Large intestine (tissue), 3 donors: ENCODE measurements at regions not wholly inside any gene's neighbourhood (a gene's known extent, or its start where the extent isn't known, plus 50 kb on each side); places are given as distances from the start of the nearest gene placed in this dataset.

ENCODE experiments used
- DNase-seq, 2 donors: peaks; one replicate each; pipeline versions ENCODE4 v3.0.0 to v3.0.0-alpha.2; 2013
- H3K27ac ChIP-seq: one replicate; pipeline ENCODE4 v1.5.1; 2013; ENCODE audit warnings: low read length
- H3K27me3 ChIP-seq: 2 replicates; pipeline ENCODE4 v1.6.1; 2013; ENCODE audit warnings: low read length; ENCODE audit not compliant: control insufficient read depth, insufficient read depth
- H3K36me3 ChIP-seq: 2 replicates; pipeline ENCODE4 v1.6.1; 2013; ENCODE audit warnings: low read length; ENCODE audit not compliant: control insufficient read depth, insufficient read depth
- H3K4me1 ChIP-seq: one replicate; pipeline ENCODE4 v1.6.1; 2013; ENCODE audit warnings: low read length; ENCODE audit not compliant: control insufficient read depth, insufficient read depth
- H3K4me3 ChIP-seq: one replicate; pipeline ENCODE4 v1.5.1; 2013; ENCODE audit warnings: low read length
- H3K9me3 ChIP-seq: one replicate; pipeline ENCODE4 v1.6.1; 2013; ENCODE audit warnings: mild to moderate bottlenecking, low read depth, low read length, moderate library complexity; ENCODE audit not compliant: control insufficient read depth
- WGBS: methylation state at CpG from one replicate; pipeline ENCODE4 v1.1.5; 2013; ENCODE audit warnings: low lambda C conversion rate; ENCODE audit not compliant: insufficient coverage; 5-methylcytosine and 5-hydroxymethylcytosine counted together

GRCh38 chr10:4201866-4202825 lies 417.1 kb upstream of the KLF6 start:
- no peaks in the 10 kb centered on the region for H3K9me3 ChIP-seq
- no peaks in the 10 kb centered on the region for H3K36me3 ChIP-seq
- 100% methylated on average over 3 of the region's 14 CpGs for WGBS
- peaks cover 4% of the 10 kb centered on the region for H3K27me3 ChIP-seq
- no peak overlapping the region for H3K4me3 ChIP-seq
- DNase-seq: no peak
- no peaks in the 10 kb centered on the region for H3K4me1 ChIP-seq
- no peak overlapping the region for H3K27ac ChIP-seq

DNA sequence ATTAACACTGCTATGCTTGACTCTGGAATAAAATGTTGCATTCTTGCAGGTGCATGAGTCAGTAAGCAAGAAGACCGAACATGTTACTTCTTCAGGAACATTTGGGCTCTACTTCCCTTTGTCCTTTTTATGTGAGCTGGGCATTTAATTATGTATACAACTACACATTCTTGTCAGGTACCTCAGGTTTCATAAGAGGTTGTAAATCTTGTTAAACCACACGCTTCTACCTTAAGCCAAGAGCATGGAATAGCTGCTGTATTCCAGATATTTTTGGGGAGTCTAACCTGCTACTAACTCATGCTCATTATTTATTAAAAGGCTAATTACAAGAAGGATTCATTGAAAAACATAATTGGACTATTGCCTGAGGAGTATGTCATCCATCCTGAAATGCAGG lies 414.2 kb upstream of the KLF6 start:
- DNase-seq: no peak
- no peaks in the 10 kb centered on the region for H3K9me3 ChIP-seq
- no peaks in the 10 kb centered on the region for H3K4me1 ChIP-seq
- no CpG with 5 or more reads among the region's 2 CpGs for WGBS
- H3K27ac ChIP-seq: no peak overlapping the region
- no peaks in the 10 kb centered on the region for H3K27me3 ChIP-seq
- H3K4me3 ChIP-seq: no peak overlapping the region
- no peaks in the 10 kb centered on the region for H3K36me3 ChIP-seq

DNA sequence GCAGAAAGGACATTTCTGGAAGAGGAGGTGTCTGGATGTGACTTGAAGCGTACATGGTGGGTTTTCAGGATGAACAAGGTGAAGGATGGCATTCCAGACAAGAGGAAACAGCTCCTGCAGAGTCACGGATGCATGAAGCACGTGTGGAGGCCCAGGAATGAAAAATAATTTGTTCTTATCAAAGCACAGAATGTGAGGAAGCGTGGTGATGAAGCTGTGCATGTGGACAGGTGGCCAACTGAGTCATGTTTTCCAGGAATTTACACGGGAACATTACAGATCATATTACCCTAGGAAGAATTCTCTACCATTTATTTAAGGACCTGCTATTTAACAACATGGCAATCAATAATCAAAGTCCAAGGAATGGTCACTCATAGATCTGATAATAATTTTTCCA lies 413.2 kb upstream of the KLF6 start:
- 100% methylated on average over 1 of the region's 5 CpGs for WGBS
- DNase-seq: no peak
- H3K27ac ChIP-seq: no peak overlapping the region

GRCh38 chr10:4197676-4198075 lies 412.7 kb upstream of the KLF6 start:
- Histone ChIP-seq H3K27ac (peak overlapping the region; percentile 43), H3K4me1 (no peaks in the 10 kb centered on the region), H3K36me3 (no peaks in the 10 kb centered on the region), H3K4me3 (no peak overlapping the region), H3K27me3 (no peaks in the 10 kb centered on the region), H3K9me3 (no peaks in the 10 kb centered on the region)
- DNase-seq: no peak

More for the DNA sequence above, 413.2 kb upstream of the KLF6 start:
- H3K4me3 ChIP-seq: no peak overlapping the region
- no peaks in the 10 kb centered on the region for H3K27me3 ChIP-seq
- no peaks in the 10 kb centered on the region for H3K9me3 ChIP-seq
- H3K4me1 ChIP-seq: no peaks in the 10 kb centered on the region
- no peaks in the 10 kb centered on the region for H3K36me3 ChIP-seq

- no peaks in the 10 kb centered on the region for H3K27me3 ChIP-seq
- DNase-seq: peak in 1 of 2 donors; percentile 19
- peak overlapping the region; percentile 43 for H3K27ac ChIP-seq
- no peaks in the 10 kb centered on the region for H3K36me3 ChIP-seq
- no peak overlapping the region for H3K4me3 ChIP-seq
- WGBS: no CpG with 5 or more reads among the region's 2 CpGs
- no peaks in the 10 kb centered on the region for H3K9me3 ChIP-seq
- no peaks in the 10 kb centered on the region for H3K4me1 ChIP-seq
Measured at GRCh38 chr10:4196771-4197390, 411.9 kb upstream of the KLF6 start.

GRCh38 chr10:4196183-4196582 lies 411.2 kb upstream of the KLF6 start:
- WGBS: no CpG with 5 or more reads among the region's 3 CpGs

DNA sequence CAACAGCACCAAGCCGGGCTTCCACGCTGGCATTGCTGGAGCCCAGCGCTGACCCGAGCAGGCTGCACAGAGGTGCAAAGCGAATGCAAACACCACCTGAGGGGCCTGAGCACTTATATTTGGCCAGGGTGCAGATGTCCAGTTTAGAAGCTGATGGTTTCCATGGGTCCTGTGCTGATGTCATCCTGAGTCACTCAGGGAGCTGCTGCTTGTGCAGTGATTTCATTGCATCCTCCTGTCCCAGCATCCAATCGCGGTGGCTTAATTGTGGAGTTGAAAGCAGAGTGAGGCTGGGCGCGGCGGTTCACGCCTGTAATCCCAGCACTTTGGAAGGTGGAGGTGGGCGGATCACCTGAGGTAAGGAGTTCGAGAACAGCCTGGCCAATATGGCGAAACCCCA lies 410.2 kb upstream of the KLF6 start:
- no peaks in the 10 kb centered on the region for H3K4me1 ChIP-seq
- H3K9me3 ChIP-seq: no peaks in the 10 kb centered on the region
- H3K27ac ChIP-seq: no peak overlapping the region
- H3K27me3 ChIP-seq: no peaks in the 10 kb centered on the region
- no CpG with 5 or more reads among the region's 14 CpGs for WGBS
- H3K4me3 ChIP-seq: no peak overlapping the region
- H3K36me3 ChIP-seq: no peaks in the 10 kb centered on the region
- DNase-seq: no peak

More at GRCh38 chr10:4196183-4196582, 411.2 kb upstream of the KLF6 start:
- H3K36me3 ChIP-seq: no peaks in the 10 kb centered on the region
- peak overlapping the region; percentile 14 for H3K27ac ChIP-seq
- DNase-seq: no peak
- H3K4me1 ChIP-seq: no peaks in the 10 kb centered on the region
- H3K9me3 ChIP-seq: no peaks in the 10 kb centered on the region
- no peak overlapping the region for H3K4me3 ChIP-seq
- H3K27me3 ChIP-seq: no peaks in the 10 kb centered on the region

GRCh38 chr10:4194231-4194630 lies 409.2 kb upstream of the KLF6 start:
- Histone ChIP-seq H3K9me3 (no peaks in the 10 kb centered on the region), H3K4me1 (no peaks in the 10 kb centered on the region), H3K4me3 (no peak overlapping the region), H3K36me3 (no peaks in the 10 kb centered on the region), H3K27me3 (no peaks in the 10 kb centered on the region), H3K27ac (no peak overlapping the region)
- WGBS: 100% methylated on average over 3 of the region's 7 CpGs
- DNase-seq: no peak

DNA sequence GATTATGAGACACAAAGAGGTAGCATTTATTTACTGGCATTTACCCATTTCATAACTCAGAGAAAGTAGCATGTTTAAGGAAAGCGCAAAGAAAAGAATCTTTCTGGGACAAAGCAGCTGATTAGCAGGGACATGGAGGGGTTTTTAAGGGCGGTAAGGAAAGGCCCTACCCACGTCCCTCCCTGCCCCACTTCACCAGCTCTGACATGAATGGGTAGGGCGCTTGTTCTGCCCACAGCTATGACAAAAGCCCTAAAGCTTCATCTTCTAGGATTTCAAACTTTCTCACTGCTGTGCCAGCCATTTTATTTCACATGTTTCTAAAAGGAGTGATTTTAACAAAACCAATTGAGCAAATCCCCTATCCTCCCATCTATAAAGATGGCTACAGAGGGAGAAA lies 406.9 kb upstream of the KLF6 start:
- Histone ChIP-seq H3K36me3 (no peaks in the 10 kb centered on the region), H3K27ac (no peak overlapping the region), H3K27me3 (peaks cover 3% of the 10 kb centered on the region), H3K4me1 (no peaks in the 10 kb centered on the region), H3K9me3 (no peaks in the 10 kb centered on the region), H3K4me3 (no peak overlapping the region)
- no CpG with 5 or more reads among the region's 4 CpGs for WGBS
- DNase-seq: no peak

DNA sequence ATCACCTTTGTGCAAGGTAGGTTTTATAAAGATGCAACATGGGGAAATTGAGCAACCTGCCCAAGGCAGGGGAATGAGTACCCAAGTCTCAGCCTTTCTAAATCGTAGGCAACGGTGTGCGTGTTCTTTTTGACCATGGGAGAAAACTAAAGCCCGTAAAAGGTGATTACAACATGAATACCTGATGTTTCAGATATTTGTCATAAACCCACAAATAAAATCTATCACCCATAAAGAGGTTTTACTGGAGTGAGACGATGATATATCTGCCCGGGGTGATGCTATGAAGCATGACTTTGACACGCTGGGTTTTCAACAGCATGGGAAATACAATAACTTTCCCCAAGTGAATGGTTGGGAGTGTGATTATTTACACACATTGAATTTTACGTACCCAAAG lies 406.3 kb upstream of the KLF6 start:
- H3K27ac ChIP-seq: no peak overlapping the region
- no peak for DNase-seq
- peaks cover 3% of the 10 kb centered on the region for H3K27me3 ChIP-seq
- WGBS: 93% methylated on average over 5 of the region's 8 CpGs
- H3K36me3 ChIP-seq: no peaks in the 10 kb centered on the region
- H3K4me3 ChIP-seq: no peak overlapping the region
- no peaks in the 10 kb centered on the region for H3K4me1 ChIP-seq
- H3K9me3 ChIP-seq: no peaks in the 10 kb centered on the region
